Astrocyte (in vitro differentiated cells and primary cell): ENCODE measurements at regions not wholly inside any gene's neighbourhood (a gene's known extent, or its start where the extent isn't known, plus 50 kb on each side); places are given as distances from the start of the nearest gene placed in this dataset.
A peak's percentile ranks its signal among the peaks of the same experiment; 100 is the strongest.
"Not testable (repeated sequence)": the region's sequence is repeated elsewhere in the genome, so short reads cannot be mapped to it uniquely, and the experiment has no call there.

Experiments
- DNase-seq: peaks from one replicate; pipeline ENCODE4 v3.0.0-alpha.2; 2010; ENCODE audit warnings: low read depth
- FAIRE-seq: peaks from 2 replicates; lab custom pipeline; 2011; peaks lifted over from hg19 to GRCh38; lab: Jason Lieb, UNC
- H2AFZ ChIP-seq: 2 replicates; pipeline ENCODE4 v1.6.0; 2012; ENCODE audit warnings: low read depth, low read length, inconsistent platforms
- H3K27ac ChIP-seq: 2 replicates; pipeline ENCODE4 v1.5.1; 2011; ENCODE audit warnings: low read depth, low read length, inconsistent platforms
- H3K27me3 ChIP-seq: 2 replicates; pipeline ENCODE4 v1.6.0; 2011; ENCODE audit warnings: low read length, inconsistent platforms; ENCODE audit not compliant: insufficient read depth
- H3K36me3 ChIP-seq: 2 replicates; pipeline ENCODE4 v1.5.1; 2011; ENCODE audit warnings: low read length, inconsistent platforms; ENCODE audit not compliant: insufficient read depth
- H3K4me1 ChIP-seq: 2 replicates; pipeline ENCODE4 v1.5.1; 2011; ENCODE audit warnings: low read length, inconsistent platforms; ENCODE audit not compliant: insufficient read depth
- H3K4me2 ChIP-seq: 2 replicates; pipeline ENCODE4 v1.6.0; 2012; ENCODE audit warnings: low read length, inconsistent platforms
- H3K4me3 ChIP-seq: 2 replicates; pipeline ENCODE4 v1.5.1; 2011; ENCODE audit warnings: low read depth, mild to moderate bottlenecking, low read length, inconsistent platforms; ENCODE audit not compliant: insufficient read depth
- H3K79me2 ChIP-seq: 2 replicates; pipeline ENCODE4 v1.6.0; 2012; ENCODE audit warnings: mild to moderate bottlenecking, low read length, inconsistent platforms; ENCODE audit not compliant: insufficient read depth
- H3K9ac ChIP-seq: 2 replicates; pipeline ENCODE4 v1.6.0; 2012; ENCODE audit warnings: mild to moderate bottlenecking, low read length, inconsistent platforms
- H3K9me3 ChIP-seq: 2 replicates; pipeline ENCODE4 v1.5.1; 2012; ENCODE audit warnings: low read depth, mild to moderate bottlenecking, low read length, inconsistent platforms; ENCODE audit not compliant: insufficient read depth
- H4K20me1 ChIP-seq: 2 replicates; pipeline ENCODE4 v1.6.0; 2012; ENCODE audit warnings: low read length, inconsistent platforms; ENCODE audit not compliant: insufficient read depth
- H3K27ac Mint-ChIP-seq: one replicate; pipeline ENCODE4 v1.8.0; 2021; ENCODE audit warnings: mild to moderate bottlenecking, mixed read lengths; ENCODE audit not compliant: unreplicated experiment
- H3K27me3 Mint-ChIP-seq: one replicate; pipeline ENCODE4 v1.8.0; 2021; ENCODE audit warnings: low read depth, mixed read lengths; ENCODE audit not compliant: unreplicated experiment
- H3K36me3 Mint-ChIP-seq: one replicate; pipeline ENCODE4 v1.8.0; 2021; ENCODE audit warnings: low read depth, mixed read lengths; ENCODE audit not compliant: unreplicated experiment
- H3K4me1 Mint-ChIP-seq: one replicate; pipeline ENCODE4 v1.8.0; 2021; ENCODE audit warnings: low read depth, mixed read lengths; ENCODE audit not compliant: unreplicated experiment
- H3K4me3 Mint-ChIP-seq: one replicate; pipeline ENCODE4 v1.8.0; 2021; ENCODE audit warnings: mild to moderate bottlenecking, moderate library complexity, mixed read lengths; ENCODE audit not compliant: unreplicated experiment
- H3K9me3 Mint-ChIP-seq: one replicate; pipeline ENCODE4 v1.8.0; 2021; ENCODE audit warnings: mild to moderate bottlenecking, mixed read lengths; ENCODE audit not compliant: unreplicated experiment
- CTCF ChIP-seq: IDR thresholded peaks from 2 replicates; pipeline ENCODE4 v1.5.1; 2011; ENCODE audit warnings: low read depth, mild to moderate bottlenecking, inconsistent platforms, low read length, moderate library complexity; ENCODE audit not compliant: insufficient read depth
- EZH2 ChIP-seq: IDR thresholded peaks from 2 replicates; pipeline ENCODE4 v1.6.1; 2012; ENCODE audit warnings: mild to moderate bottlenecking, low read length, inconsistent platforms; ENCODE audit not compliant: insufficient read depth

- Histone ChIP-seq H3K4me1 (no peaks in the 10 kb centered on the region), H2AFZ (no peak overlapping the region), H3K4me3 (no peak overlapping the region), H3K79me2 (no peaks in the 10 kb centered on the region), H3K27ac (no peak overlapping the region), H3K9me3 (no peaks in the 10 kb centered on the region), H3K9ac (no peak overlapping the region), H3K4me2 (no peak overlapping the region), H3K27me3 (no peaks in the 10 kb centered on the region), H3K36me3 (no peaks in the 10 kb centered on the region), H4K20me1 (no peaks in the 10 kb centered on the region)
- no peaks in the 10 kb centered on the region for H3K36me3 Mint-ChIP-seq
- no peaks in the 10 kb centered on the region for H3K4me1 Mint-ChIP-seq
- H3K27me3 Mint-ChIP-seq: no peaks in the 10 kb centered on the region
- H3K9me3 Mint-ChIP-seq: peaks cover 2% of the 10 kb centered on the region
- DNase-seq (no peak), FAIRE-seq (peak; percentile 43)
- no peak overlapping the region for H3K27ac Mint-ChIP-seq
- TF ChIP-seq CTCF (no peak), EZH2 (no peak)
- H3K4me3 Mint-ChIP-seq: no peak overlapping the region
Observed at GRCh38 chrX:139332441-139332840, 198.1 kb upstream of the F9 start.

- H3K4me3 ChIP-seq: no peak overlapping the region
- Mint-ChIP-seq H3K4me3 (no peak overlapping the region), H3K4me1 (no peaks in the 10 kb centered on the region), H3K27me3 (no peaks in the 10 kb centered on the region), H3K9me3 (peaks cover 2% of the 10 kb centered on the region), H3K36me3 (no peaks in the 10 kb centered on the region), H3K27ac (no peak overlapping the region)
- no peak for DNase-seq
- H3K36me3 ChIP-seq: no peaks in the 10 kb centered on the region
- H3K9ac ChIP-seq: no peak overlapping the region
- no peak for TF ChIP-seq CTCF
- TF ChIP-seq EZH2: no peak
- H4K20me1 ChIP-seq: no peaks in the 10 kb centered on the region
- no peak for FAIRE-seq
- no peak overlapping the region for H2AFZ ChIP-seq
- H3K4me2 ChIP-seq: no peak overlapping the region
- H3K79me2 ChIP-seq: no peaks in the 10 kb centered on the region
- no peaks in the 10 kb centered on the region for H3K9me3 ChIP-seq
- H3K4me1 ChIP-seq: no peaks in the 10 kb centered on the region
- no peak overlapping the region for H3K27ac ChIP-seq
- H3K27me3 ChIP-seq: no peaks in the 10 kb centered on the region
Observed at GRCh38 chrX:139327355-139327754, 203.2 kb upstream of the F9 start.

- no peak overlapping the region for H3K4me2 ChIP-seq
- no peak overlapping the region for H3K4me3 ChIP-seq
- H3K27me3 Mint-ChIP-seq: no peaks in the 10 kb centered on the region
- H3K27me3 ChIP-seq: no peaks in the 10 kb centered on the region
- no peaks in the 10 kb centered on the region for H3K9me3 ChIP-seq
- TF ChIP-seq EZH2: no peak
- TF ChIP-seq CTCF: no peak
- no peaks in the 10 kb centered on the region for H4K20me1 ChIP-seq
- H3K9ac ChIP-seq: no peak overlapping the region
- no peak overlapping the region for H3K27ac ChIP-seq
- H3K9me3 Mint-ChIP-seq: no peaks in the 10 kb centered on the region
- FAIRE-seq (no peak), DNase-seq (no peak)
- H3K4me1 ChIP-seq: no peaks in the 10 kb centered on the region
- no peaks in the 10 kb centered on the region for H3K79me2 ChIP-seq
- H3K4me3 Mint-ChIP-seq: no peak overlapping the region
- H3K27ac Mint-ChIP-seq: no peak overlapping the region
- H3K4me1 Mint-ChIP-seq: no peaks in the 10 kb centered on the region
- H2AFZ ChIP-seq: no peak overlapping the region
- no peaks in the 10 kb centered on the region for H3K36me3 Mint-ChIP-seq
- no peaks in the 10 kb centered on the region for H3K36me3 ChIP-seq
Observed at GRCh38 chrX:139324756-139325155, 205.8 kb upstream of the F9 start.

GRCh38 chrX:139320661-139321354 lies 209.7 kb upstream of the F9 start:
- H3K4me2 ChIP-seq, FAIRE-seq, H3K36me3 Mint-ChIP-seq, H3K27ac ChIP-seq, H3K9me3 ChIP-seq, H3K27ac Mint-ChIP-seq, H3K27me3 ChIP-seq, H3K79me2 ChIP-seq, H2AFZ ChIP-seq, H4K20me1 ChIP-seq, DNase-seq, H3K4me3 Mint-ChIP-seq, H3K4me3 ChIP-seq, H3K9me3 Mint-ChIP-seq, H3K9ac ChIP-seq, H3K36me3 ChIP-seq, H3K4me1 ChIP-seq, H3K27me3 Mint-ChIP-seq, H3K4me1 Mint-ChIP-seq: not testable (repeated sequence)
